Spleen (tissue), 7 donors: ENCODE measurements at regions not wholly inside any gene's neighbourhood (a gene's known extent, or its start where the extent isn't known, plus 50 kb on each side); places are given as distances from the start of the nearest gene placed in this dataset.

Source experiments
- CTCF ChIP-seq, 11 experiments: fragments of 200-600 bp in 7 of 11; fragments of 450-650 bp in 4 of 11; sonication (generic) in 4 of 11; IDR thresholded peaks in 8 of 11; conservative IDR thresholded peaks in 3 of 11; 1 replicate in 7 of 11; 2 replicates in 4 of 11; pipeline versions ENCODE4 v1.4.0 to v1.8.0; 2016 to 2021; ENCODE audit warnings: antibody characterized with exemption in 11 of 11, inconsistent platforms in 4 of 11, mild to moderate bottlenecking in 1 of 11
- POLR2A ChIP-seq, 3 donors: fragments of 450-650 bp; IDR thresholded peaks; one replicate each; pipeline ENCODE4 v1.5.1; 2017; ENCODE audit warnings: antibody characterized with exemption in 3 of 3, mild to moderate bottlenecking in 1 of 3
- POLR2AphosphoS5 ChIP-seq, 3 donors: sonication (generic); formaldehyde crosslinking; IDR thresholded peaks; one replicate each; pipeline ENCODE4 v1.5.1; 2017; ENCODE audit warnings: antibody characterized with exemption in 3 of 3
- donor health status: DM: no; HTN: no; CAD: no; lungs with moderate emphysema.
- donor health status: DM: no; HTN: no; CAD: no.
- donor health status: DM: no; HTN: no; CAD: no.

- TF ChIP-seq CTCF (IDR thresholded peaks at IDR 0.05 in 8 of 11, conservative IDR thresholded peaks at IDR 0.05 in 3 of 11) (no peak), POLR2AphosphoS5 (IDR thresholded peaks at IDR 0.05) (no peak), POLR2A (IDR thresholded peaks at IDR 0.05) (no peak)
Observed at GRCh38 chr12:66910366-66910974, 231.6 kb upstream of the GRIP1 start.
